Keratinocyte (primary cell): ENCODE measurements at regions not wholly inside any gene's neighbourhood (a gene's known extent, or its start where the extent isn't known, plus 50 kb on each side); places are given as distances from the start of the nearest gene placed in this dataset.
A peak's percentile ranks its signal among the peaks of the same experiment; 100 is the strongest.

Experiments
- DNase-seq: peaks from one replicate; pipeline ENCODE4 v3.0.0-alpha.2; 2011; ENCODE audit warnings: low read depth, missing footprints, low spot score
- FAIRE-seq: peaks from 2 replicates; lab custom pipeline; 2011; peaks lifted over from hg19 to GRCh38; lab: Jason Lieb, UNC
- H2AFZ ChIP-seq: 2 replicates; pipeline ENCODE4 v1.6.0; 2012; ENCODE audit warnings: low read length, control low read depth, inconsistent platforms; ENCODE audit not compliant: control insufficient read depth
- H3K27ac ChIP-seq: 2 replicates; pipeline ENCODE4 v1.5.1; 2011; ENCODE audit warnings: low read length; ENCODE audit not compliant: control insufficient read depth, insufficient read depth
- H3K27me3 ChIP-seq: 3 replicates; pipeline ENCODE4 v1.6.0; 2011; ENCODE audit warnings: low read length; ENCODE audit not compliant: control insufficient read depth, insufficient read depth; ENCODE audit errors: extremely low read depth
- H3K36me3 ChIP-seq, 2 experiments: 2 replicates in 1 of 2; 3 replicates in 1 of 2; pipeline ENCODE4 v1.5.1; 2011; ENCODE audit warnings: low read length in 2 of 2, mild to moderate bottlenecking in 1 of 2; ENCODE audit not compliant: control insufficient read depth in 2 of 2, insufficient read depth in 2 of 2; ENCODE audit errors: extremely low read depth in 1 of 2
- H3K4me1 ChIP-seq: 3 replicates; pipeline ENCODE4 v1.5.1; 2011; ENCODE audit warnings: low read length; ENCODE audit not compliant: control insufficient read depth, insufficient read depth; ENCODE audit errors: extremely low read depth
- H3K4me2 ChIP-seq: 3 replicates; pipeline ENCODE4 v1.6.0; 2011; ENCODE audit warnings: low read depth, low read length; ENCODE audit not compliant: control insufficient read depth, insufficient read depth; ENCODE audit errors: extremely low read depth
- H3K4me3 ChIP-seq, 3 experiments: fragments of 200-600 bp in 1 of 3; sonication (generic) in 1 of 3; 2 replicates in 2 of 3; 3 replicates in 1 of 3; pipeline ENCODE4 v1.5.1; 2011 to 2016; ENCODE audit warnings: low read length in 3 of 3, mild to moderate bottlenecking in 3 of 3, control low read depth in 2 of 3, inconsistent platforms in 1 of 3, low read depth in 1 of 3, mixed read lengths in 1 of 3, mixed run types in 1 of 3, moderate library complexity in 1 of 3; ENCODE audit not compliant: control insufficient read depth in 2 of 3, insufficient read depth in 2 of 3; ENCODE audit errors: extremely low read depth in 1 of 3
- H3K79me2 ChIP-seq: 2 replicates; pipeline ENCODE4 v1.6.0; 2012; ENCODE audit warnings: low read length; ENCODE audit not compliant: control insufficient read depth, insufficient read depth
- H3K9ac ChIP-seq: 3 replicates; pipeline ENCODE4 v1.6.0; 2011; ENCODE audit warnings: low read length; ENCODE audit not compliant: control insufficient read depth, insufficient read depth; ENCODE audit errors: extremely low read depth
- H3K9me1 ChIP-seq: 3 replicates; pipeline ENCODE4 v1.6.0; 2011; ENCODE audit warnings: low read length; ENCODE audit not compliant: control insufficient read depth, insufficient read depth; ENCODE audit errors: extremely low read depth
- H3K9me3 ChIP-seq: 2 replicates; pipeline ENCODE4 v1.5.1; 2012; ENCODE audit warnings: low read depth, low read length; ENCODE audit not compliant: control insufficient read depth
- H4K20me1 ChIP-seq: 3 replicates; pipeline ENCODE4 v1.6.0; 2011; ENCODE audit warnings: low read length; ENCODE audit not compliant: control insufficient read depth, insufficient read depth; ENCODE audit errors: extremely low read depth
- CTCF ChIP-seq, 3 experiments: IDR thresholded peaks in 1 of 3; conservative IDR thresholded peaks in 1 of 3; optimal IDR thresholded peaks in 1 of 3; 2 replicates in 2 of 3; 3 replicates in 1 of 3; pipeline versions ENCODE3 to v1.5.1; 2011; ENCODE audit warnings: low read length in 3 of 3, mild to moderate bottlenecking in 3 of 3, moderate library complexity in 2 of 3, control low read depth in 1 of 3, inconsistent platforms in 1 of 3; ENCODE audit not compliant: insufficient read depth in 2 of 3; ENCODE audit errors: extremely low read depth in 1 of 3
- EZH2 ChIP-seq: IDR thresholded peaks from one replicate; pipeline ENCODE4 v1.6.1; 2012; ENCODE audit warnings: inconsistent platforms, mild to moderate bottlenecking, low read length, moderate library complexity
- dilution Hi-C: fragments of 300-500 bp; cut with MboI; formaldehyde crosslinking; loops from one replicate; pipeline ENCODE4 v1.7.0; 2020; ENCODE audit warnings: low sequenced_read_pairs; ENCODE audit not compliant: extremely low pct_ligation_motif_present

GRCh38 chr22:25402501-25403283 lies 161.8 kb upstream of the GRK3 start:
- H3K9me3 ChIP-seq, result no peaks in the 10 kb centered on the region
- no peaks in the 10 kb centered on the region for H3K36me3 ChIP-seq
- dilution Hi-C loops, result no loop called here
- peak overlapping the region; percentile 91 for H3K4me2 ChIP-seq
- DNase-seq (no peak), FAIRE-seq (peak; percentile 73)
- H2AFZ ChIP-seq, result no peak overlapping the region
- H3K9me1 ChIP-seq, result peaks cover 5% of the 10 kb centered on the region
- peaks cover 26% of the 10 kb centered on the region for H3K4me1 ChIP-seq
- H4K20me1 ChIP-seq, result peaks cover 27% of the 10 kb centered on the region
- H3K27ac ChIP-seq, result peak overlapping the region; percentile 59
- peak overlapping the region; percentile 67 to 85 (median 74) for H3K4me3 ChIP-seq
- peak overlapping the region; percentile 77 for H3K9ac ChIP-seq
- no peaks in the 10 kb centered on the region for H3K27me3 ChIP-seq
- TF ChIP-seq CTCF (optimal IDR thresholded peaks at IDR 0.05 in 1 of 3, IDR thresholded peaks at IDR 0.05 in 1 of 3, conservative IDR thresholded peaks at IDR 0.05 in 1 of 3; ENCODE audit: extremely low read depth in 1 of 3, insufficient read depth in 2 of 3, low read length in 3 of 3) (no peak), EZH2 (no peak)
- peaks cover 76% of the 10 kb centered on the region for H3K79me2 ChIP-seq

GRCh38 chr22:25403284-25403810 lies 161.1 kb upstream of the GRK3 start:
- dilution Hi-C loops, result no loop called here
- TF ChIP-seq EZH2 (no peak), CTCF (optimal IDR thresholded peaks at IDR 0.05 in 1 of 3, IDR thresholded peaks at IDR 0.05 in 1 of 3, conservative IDR thresholded peaks at IDR 0.05 in 1 of 3; ENCODE audit: extremely low read depth in 1 of 3, insufficient read depth in 2 of 3, low read length in 3 of 3) (no peak)
- peak overlapping the region; percentile 77 for H3K9ac ChIP-seq

More at GRCh38 chr22:25403284-25403810, 161.1 kb upstream of the GRK3 start:
- H3K4me2 ChIP-seq, result peak overlapping the region; percentile 91
- no peaks in the 10 kb centered on the region for H3K27me3 ChIP-seq
- peaks cover 5% of the 10 kb centered on the region for H3K9me1 ChIP-seq
- peak overlapping the region; percentile 59 for H3K27ac ChIP-seq
- H3K79me2 ChIP-seq, result peaks cover 69% of the 10 kb centered on the region
- H3K4me1 ChIP-seq, result peaks cover 24% of the 10 kb centered on the region
- H3K9me3 ChIP-seq, result no peaks in the 10 kb centered on the region
- H2AFZ ChIP-seq, result no peak overlapping the region
- FAIRE-seq (no peak), DNase-seq (no peak)
- peaks cover 25% of the 10 kb centered on the region for H4K20me1 ChIP-seq
- H3K4me3 ChIP-seq, result peak overlapping the region; percentile 67 to 85 (median 74)
- no peaks in the 10 kb centered on the region for H3K36me3 ChIP-seq
